CD14-positive monocyte (primary cell): ENCODE measurements at regions not wholly inside any gene's neighbourhood (a gene's known extent, or its start where the extent isn't known, plus 50 kb on each side); places are given as distances from the start of the nearest gene placed in this dataset.

ENCODE experiments used
- DNase-seq, 3 donors: peaks; one replicate each; pipeline ENCODE4 v3.0.0-alpha.2; 2011 to 2022
- H2AFZ ChIP-seq: 2 replicates; pipeline ENCODE4 v1.6.0; 2012; ENCODE audit warnings: mild to moderate bottlenecking, low read depth, low read length, inconsistent platforms; ENCODE audit not compliant: insufficient read depth, poor library complexity, severe bottlenecking
- H3K27ac ChIP-seq, 2 donors: 1 replicate in 1 of 2; 2 replicates in 1 of 2; pipeline ENCODE4 v1.5.1; 2012 to 2013; ENCODE audit warnings: low read length in 2 of 2, control low read depth in 1 of 2, inconsistent platforms in 1 of 2, low read depth in 1 of 2, mild to moderate bottlenecking in 1 of 2
- H3K27me3 ChIP-seq, 2 donors: one replicate each; pipeline versions ENCODE4 v1.6.0 to v1.6.1; 2011 to 2013; ENCODE audit warnings: low read length in 2 of 2; ENCODE audit not compliant: control insufficient read depth in 2 of 2, insufficient read depth in 2 of 2
- H3K36me3 ChIP-seq, 2 donors: replicated peaks in 1 of 2; 1 replicate in 1 of 2; 2 replicates in 1 of 2; pipeline versions ENCODE4 v1.5.1 to v1.6.1; 2012 to 2013; ENCODE audit warnings: low read length in 2 of 2, control low read depth in 1 of 2, inconsistent platforms in 1 of 2, mild to moderate bottlenecking in 1 of 2; ENCODE audit not compliant: insufficient read depth in 2 of 2, control insufficient read depth in 1 of 2
- H3K4me1 ChIP-seq, 2 donors: 1 replicate in 1 of 2; 2 replicates in 1 of 2; pipeline versions ENCODE4 v1.5.1 to v1.6.1; 2012 to 2013; ENCODE audit warnings: low read length in 2 of 2, control low read depth in 1 of 2, inconsistent platforms in 1 of 2, mild to moderate bottlenecking in 1 of 2, moderate library complexity in 1 of 2; ENCODE audit not compliant: insufficient read depth in 2 of 2, control insufficient read depth in 1 of 2
- H3K4me2 ChIP-seq: replicated peaks from 2 replicates; pipeline ENCODE3; 2012; ENCODE audit warnings: low read length, moderate library complexity, mild to moderate bottlenecking; ENCODE audit not compliant: poor library complexity, severe bottlenecking; ENCODE audit errors: extremely low read depth
- H3K4me3 ChIP-seq, 3 experiments: fragments of 200-600 bp in 1 of 3; sonication (generic) in 1 of 3; replicated peaks in 1 of 3; 1 replicate in 2 of 3; 2 replicates in 1 of 3; pipeline ENCODE4 v1.5.1; 2011 to 2013; ENCODE audit warnings: low read length in 3 of 3, mild to moderate bottlenecking in 3 of 3, control low read depth in 2 of 3, low read depth in 2 of 3, inconsistent platforms in 1 of 3, moderate library complexity in 1 of 3
- H3K79me2 ChIP-seq: 2 replicates; pipeline ENCODE4 v1.6.0; 2012; ENCODE audit warnings: mild to moderate bottlenecking, control low read depth, inconsistent platforms, low read length, moderate library complexity; ENCODE audit not compliant: insufficient read depth
- H3K9ac ChIP-seq: 2 replicates; pipeline ENCODE4 v1.6.0; 2017; ENCODE audit warnings: low read length, mild to moderate bottlenecking; ENCODE audit not compliant: insufficient read depth, poor library complexity, severe bottlenecking
- H3K9me3 ChIP-seq, 2 donors: replicated peaks in 1 of 2; 1 replicate in 1 of 2; 2 replicates in 1 of 2; pipeline versions ENCODE4 v1.5.1 to v1.6.1; 2012 to 2013; ENCODE audit warnings: low read length in 2 of 2, control low read depth in 1 of 2; ENCODE audit not compliant: control insufficient read depth in 1 of 2, insufficient read depth in 1 of 2
- H4K20me1 ChIP-seq: 2 replicates; pipeline ENCODE4 v1.6.0; 2012; ENCODE audit warnings: mild to moderate bottlenecking, low read length, control low read depth, moderate library complexity; ENCODE audit not compliant: insufficient read depth
- H3K27ac Mint-ChIP-seq, 7 donors: one replicate each; pipeline ENCODE4 v1.8.0; 2020; ENCODE audit warnings: mild to moderate bottlenecking in 7 of 7, mixed read lengths in 7 of 7, moderate library complexity in 6 of 7, inconsistent platforms in 2 of 7
- H3K27me3 Mint-ChIP-seq, 3 donors: one replicate each; pipeline ENCODE4 v1.8.0; 2021 to 2022; ENCODE audit warnings: low read depth in 3 of 3, mild to moderate bottlenecking in 3 of 3, mixed read lengths in 3 of 3, moderate library complexity in 3 of 3, inconsistent platforms in 1 of 3
- H3K36me3 Mint-ChIP-seq, 2 donors: one replicate each; pipeline ENCODE4 v1.8.0; 2020; ENCODE audit warnings: mixed read lengths in 2 of 2, inconsistent platforms in 1 of 2, mild to moderate bottlenecking in 1 of 2
- H3K4me1 Mint-ChIP-seq: one replicate; pipeline ENCODE4 v1.8.0; 2020; ENCODE audit warnings: mild to moderate bottlenecking, mixed read lengths
- H3K4me3 Mint-ChIP-seq, 2 donors: one replicate each; pipeline ENCODE4 v1.8.0; 2020; ENCODE audit warnings: mild to moderate bottlenecking in 2 of 2, mixed read lengths in 2 of 2, moderate library complexity in 1 of 2
- H3K9me3 Mint-ChIP-seq, 7 donors: one replicate each; pipeline ENCODE4 v1.8.0; 2020 to 2022; ENCODE audit warnings: mixed read lengths in 7 of 7, mild to moderate bottlenecking in 6 of 7, moderate library complexity in 6 of 7, inconsistent platforms in 2 of 7
- CTCF ChIP-seq: fragments of 200-600 bp; IDR thresholded peaks from one replicate; pipeline ENCODE4 v1.8.0; 2022; ENCODE audit warnings: antibody characterized with exemption, mild to moderate bottlenecking
- WGBS: methylation state at CpG from one replicate; pipeline ENCODE4 v1.1.5; 2013; ENCODE audit warnings: missing lambda C conversion rate; ENCODE audit not compliant: insufficient coverage; 5-methylcytosine and 5-hydroxymethylcytosine counted together
- intact Hi-C, 2 donors: fragments of 100-400 bp; cut with micrococcal nuclease; formaldehyde crosslinking; loops; one replicate each; pipeline versions ENCODE4 v1.15.0 to v1.15.1; 2023

DNA sequence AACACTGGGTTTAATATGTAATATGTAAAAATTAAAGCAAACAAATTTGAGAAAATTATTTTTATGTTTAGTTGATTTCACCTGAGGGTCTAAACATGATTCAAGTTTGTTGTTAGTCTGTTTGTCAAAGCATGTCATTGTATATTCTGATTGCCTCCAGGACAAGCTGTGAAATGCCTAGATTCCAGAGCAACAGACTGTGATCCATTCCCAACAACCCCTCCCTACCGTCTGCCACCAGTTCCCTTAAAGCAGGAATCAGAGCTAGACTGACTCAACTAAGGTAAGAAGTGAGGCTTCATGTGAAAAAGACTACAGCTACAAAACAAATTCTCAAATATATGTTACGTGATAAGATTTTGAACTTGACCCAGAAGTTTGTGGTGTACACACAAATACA lies 304.2 kb downstream of the RAB38 start:
- DNase-seq, result no peak
- Histone ChIP-seq H3K9me3 (no peaks in the 10 kb centered on the region), H3K9ac (no peak overlapping the region), H2AFZ (no peak overlapping the region), H3K36me3 (no peaks in the 10 kb centered on the region), H4K20me1 (no peaks in the 10 kb centered on the region), H3K79me2 (no peaks in the 10 kb centered on the region), H3K27ac (no peak overlapping the region), H3K4me2 (no peak overlapping the region), H3K4me1 (no peaks in the 10 kb centered on the region), H3K27me3 (no peaks in the 10 kb centered on the region), H3K4me3 (no peak overlapping the region)
- no peak for TF ChIP-seq CTCF
- no CpG with 5 or more reads among the region's 2 CpGs for WGBS
- Mint-ChIP-seq H3K4me3 (no peak overlapping the region), H3K27me3 (no peaks in the 10 kb centered on the region), H3K9me3 (peaks cover 0 to 3% (median 0%) of the 10 kb centered on the region in 7 donors), H3K27ac (no peak overlapping the region), H3K4me1 (no peaks in the 10 kb centered on the region), H3K36me3 (no peaks in the 10 kb centered on the region)
- intact Hi-C loops, result no loop called here

DNA sequence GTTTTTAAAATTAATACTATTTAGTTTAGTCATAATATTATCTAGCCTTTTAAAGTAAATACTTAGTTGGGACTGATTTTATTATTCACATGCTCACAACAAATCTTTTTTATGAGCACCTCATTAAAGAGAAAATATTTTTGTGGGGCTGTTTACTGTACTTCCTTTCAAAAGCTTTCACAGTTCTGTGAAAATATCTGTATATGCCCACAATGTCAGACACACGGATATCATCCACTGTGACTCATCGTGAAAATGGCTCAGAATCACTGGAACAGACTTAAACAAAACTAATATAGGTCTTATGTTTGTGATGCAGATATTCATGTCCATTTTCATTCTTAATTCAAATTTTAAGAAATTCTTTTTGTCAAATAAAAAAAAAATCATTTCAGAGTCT lies 305.2 kb downstream of the RAB38 start:
- no CpG with 5 or more reads among the region's 2 CpGs for WGBS
- H3K9ac ChIP-seq, result no peak overlapping the region
- TF ChIP-seq CTCF, result no peak
- H4K20me1 ChIP-seq, result no peaks in the 10 kb centered on the region
- no peaks in the 10 kb centered on the region for H3K36me3 Mint-ChIP-seq
- no peak overlapping the region for H3K4me3 ChIP-seq
- no peaks in the 10 kb centered on the region for H3K4me1 Mint-ChIP-seq
- no peaks in the 10 kb centered on the region for H3K4me1 ChIP-seq
- H3K27me3 Mint-ChIP-seq, result peaks cover 0 to 1% (median 0%) of the 10 kb centered on the region in 3 donors
- no peak overlapping the region for H3K4me2 ChIP-seq
- no peak overlapping the region for H3K27ac Mint-ChIP-seq
- H2AFZ ChIP-seq, result no peak overlapping the region
- peaks cover 0 to 3% (median 0%) of the 10 kb centered on the region in 7 donors for H3K9me3 Mint-ChIP-seq
- H3K79me2 ChIP-seq, result no peaks in the 10 kb centered on the region
- H3K36me3 ChIP-seq, result no peaks in the 10 kb centered on the region
- intact Hi-C loops, result no loop called here
- no peak for DNase-seq
- H3K27ac ChIP-seq, result no peak overlapping the region
- no peaks in the 10 kb centered on the region for H3K9me3 ChIP-seq
- no peaks in the 10 kb centered on the region for H3K27me3 ChIP-seq
- no peak overlapping the region for H3K4me3 Mint-ChIP-seq
